Tibial nerve (tissue), 4 donors: ENCODE measurements at regions not wholly inside any gene's neighbourhood (a gene's known extent, or its start where the extent isn't known, plus 50 kb on each side); places are given as distances from the start of the nearest gene placed in this dataset.

ENCODE experiments used
- EP300 ChIP-seq, 2 donors: sonication (generic); formaldehyde crosslinking; IDR thresholded peaks; one replicate each; pipeline ENCODE4 v1.6.1; 2017; ENCODE audit warnings: antibody characterized with exemption in 2 of 2, mild to moderate bottlenecking in 1 of 2
- POLR2A ChIP-seq, 2 donors: fragments of 450-650 bp; IDR thresholded peaks; one replicate each; pipeline ENCODE4 v1.6.1; 2017; ENCODE audit warnings: antibody characterized with exemption in 2 of 2, mild to moderate bottlenecking in 2 of 2, moderate library complexity in 2 of 2
- TF ChIP-seq, protein P1 (sequence below), 5 experiments: fragments of 200-600 bp in 3 of 5; fragments of 450-650 bp in 2 of 5; sonication (generic) in 3 of 5; IDR thresholded peaks; one replicate each; pipeline ENCODE4 v1.5.1; 2016 to 2019; ENCODE audit warnings: antibody characterized with exemption in 5 of 5, mild to moderate bottlenecking in 3 of 5, moderate library complexity in 2 of 5

DNA sequence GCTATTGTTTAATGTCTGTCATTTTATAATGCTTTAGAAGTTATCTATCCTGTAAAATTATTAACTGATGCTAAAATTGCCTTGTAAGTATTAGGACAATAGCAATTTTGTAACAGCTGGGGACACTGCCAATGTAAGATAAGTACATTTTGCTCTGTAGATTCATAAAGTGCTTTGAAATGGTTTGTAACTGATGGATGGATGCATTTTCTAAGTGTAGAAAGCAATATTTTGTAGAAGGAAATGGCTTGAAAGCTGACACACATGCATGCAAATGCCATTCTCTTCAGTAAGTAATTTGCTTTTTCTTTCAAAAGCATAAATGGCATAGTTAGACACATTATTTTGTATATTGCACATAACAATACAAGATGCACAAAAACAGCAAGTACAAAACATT lies 129.8 kb downstream of the FOXG1 start:
- TF ChIP-seq, protein P1, sequence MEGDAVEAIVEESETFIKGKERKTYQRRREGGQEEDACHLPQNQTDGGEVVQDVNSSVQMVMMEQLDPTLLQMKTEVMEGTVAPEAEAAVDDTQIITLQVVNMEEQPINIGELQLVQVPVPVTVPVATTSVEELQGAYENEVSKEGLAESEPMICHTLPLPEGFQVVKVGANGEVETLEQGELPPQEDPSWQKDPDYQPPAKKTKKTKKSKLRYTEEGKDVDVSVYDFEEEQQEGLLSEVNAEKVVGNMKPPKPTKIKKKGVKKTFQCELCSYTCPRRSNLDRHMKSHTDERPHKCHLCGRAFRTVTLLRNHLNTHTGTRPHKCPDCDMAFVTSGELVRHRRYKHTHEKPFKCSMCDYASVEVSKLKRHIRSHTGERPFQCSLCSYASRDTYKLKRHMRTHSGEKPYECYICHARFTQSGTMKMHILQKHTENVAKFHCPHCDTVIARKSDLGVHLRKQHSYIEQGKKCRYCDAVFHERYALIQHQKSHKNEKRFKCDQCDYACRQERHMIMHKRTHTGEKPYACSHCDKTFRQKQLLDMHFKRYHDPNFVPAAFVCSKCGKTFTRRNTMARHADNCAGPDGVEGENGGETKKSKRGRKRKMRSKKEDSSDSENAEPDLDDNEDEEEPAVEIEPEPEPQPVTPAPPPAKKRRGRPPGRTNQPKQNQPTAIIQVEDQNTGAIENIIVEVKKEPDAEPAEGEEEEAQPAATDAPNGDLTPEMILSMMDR (IDR thresholded peaks at IDR 0.05) = no peak
- TF ChIP-seq POLR2A (IDR thresholded peaks at IDR 0.05) = no peak
- TF ChIP-seq EP300 (IDR thresholded peaks at IDR 0.05) = no peak
